HCT116 (cell line): ENCODE measurements at regions not wholly inside any gene's neighbourhood (a gene's known extent, or its start where the extent isn't known, plus 50 kb on each side); places are given as distances from the start of the nearest gene placed in this dataset.

Experiments
- CEBPB ChIP-seq: IDR thresholded peaks from 2 replicates; pipeline ENCODE4 v1.6.1; 2012; ENCODE audit warnings: low read depth
- CTCF ChIP-seq, 3 experiments: fragments of 200-600 bp in 1 of 3; sonication (generic) in 1 of 3; IDR thresholded peaks in 2 of 3; conservative IDR thresholded peaks in 1 of 3; 2 replicates each; pipeline ENCODE4 v1.5.1; 2012 to 2017; ENCODE audit warnings: low read depth in 2 of 3, low read length in 2 of 3, antibody characterized with exemption in 1 of 3, borderline replicate concordance in 1 of 3, control low read depth in 1 of 3, mild to moderate bottlenecking in 1 of 3, mixed read lengths in 1 of 3, mixed run types in 1 of 3, moderate library complexity in 1 of 3; ENCODE audit not compliant: insufficient read depth in 1 of 3
- EGR1 ChIP-seq: IDR thresholded peaks from 2 replicates; pipeline ENCODE4 v1.6.1; 2012; ENCODE audit warnings: low read depth
- EZH2 ChIP-seq: fragments of 200-600 bp; sonication (generic); IDR thresholded peaks from 2 replicates; pipeline ENCODE4 v1.6.1; 2017; ENCODE audit warnings: antibody characterized with exemption, mixed run types
- EZH2phosphoT487 ChIP-seq: fragments of 200-600 bp; IDR thresholded peaks from 2 replicates; pipeline ENCODE4 v1.6.1; 2018; ENCODE audit warnings: antibody characterized with exemption, borderline replicate concordance
- POLR2A ChIP-seq: IDR thresholded peaks from 2 replicates; pipeline ENCODE4 v1.7.0; 2011; ENCODE audit warnings: borderline replicate concordance; ENCODE audit not compliant: insufficient read depth, insufficient read length; ENCODE audit errors: extremely low read depth
- POLR2AphosphoS5 ChIP-seq: IDR thresholded peaks from 2 replicates; pipeline ENCODE4 v1.6.1; 2011; ENCODE audit warnings: mild to moderate bottlenecking, low read depth, low read length, moderate library complexity
- SIN3A ChIP-seq: IDR thresholded peaks from 2 replicates; pipeline ENCODE4 v1.6.1; 2012; ENCODE audit warnings: low read depth
- SRF ChIP-seq: IDR thresholded peaks from 2 replicates; pipeline ENCODE4 v1.6.1; 2012; ENCODE audit warnings: low read depth
- YY1 ChIP-seq: IDR thresholded peaks from 2 replicates; pipeline ENCODE4 v1.6.1; 2011; ENCODE audit warnings: low read length, low read depth, moderate library complexity, mild to moderate bottlenecking; ENCODE audit not compliant: insufficient replicate concordance; ENCODE audit errors: extremely low read depth
- ZFX ChIP-seq: fragments of 450-650 bp; IDR thresholded peaks from 2 replicates; pipeline ENCODE4 v1.6.1; 2017
- ZNF274 ChIP-seq: fragments of 200-500 bp; sonication (Bioruptor generic); IDR thresholded peaks from 2 replicates; pipeline ENCODE4 v1.6.1; 2014; ENCODE audit warnings: mild to moderate bottlenecking, low read depth, low read length, inconsistent platforms
- TF ChIP-seq, protein P1 (sequence below): IDR thresholded peaks from 2 replicates; pipeline ENCODE4 v1.6.1; 2011; ENCODE audit warnings: mild to moderate bottlenecking, low read length, moderate library complexity; ENCODE audit not compliant: insufficient replicate concordance; ENCODE audit errors: extremely low read depth
- TF ChIP-seq, protein P2 (sequence below): IDR thresholded peaks from 2 replicates; pipeline ENCODE4 v1.6.1; 2012

GRCh38 chr6:92577077-92577719 lies 842.2 kb downstream of the EPHA7 start:
- no peak for TF ChIP-seq YY1
- TF ChIP-seq SIN3A, result no peak
- TF ChIP-seq, protein P1, sequence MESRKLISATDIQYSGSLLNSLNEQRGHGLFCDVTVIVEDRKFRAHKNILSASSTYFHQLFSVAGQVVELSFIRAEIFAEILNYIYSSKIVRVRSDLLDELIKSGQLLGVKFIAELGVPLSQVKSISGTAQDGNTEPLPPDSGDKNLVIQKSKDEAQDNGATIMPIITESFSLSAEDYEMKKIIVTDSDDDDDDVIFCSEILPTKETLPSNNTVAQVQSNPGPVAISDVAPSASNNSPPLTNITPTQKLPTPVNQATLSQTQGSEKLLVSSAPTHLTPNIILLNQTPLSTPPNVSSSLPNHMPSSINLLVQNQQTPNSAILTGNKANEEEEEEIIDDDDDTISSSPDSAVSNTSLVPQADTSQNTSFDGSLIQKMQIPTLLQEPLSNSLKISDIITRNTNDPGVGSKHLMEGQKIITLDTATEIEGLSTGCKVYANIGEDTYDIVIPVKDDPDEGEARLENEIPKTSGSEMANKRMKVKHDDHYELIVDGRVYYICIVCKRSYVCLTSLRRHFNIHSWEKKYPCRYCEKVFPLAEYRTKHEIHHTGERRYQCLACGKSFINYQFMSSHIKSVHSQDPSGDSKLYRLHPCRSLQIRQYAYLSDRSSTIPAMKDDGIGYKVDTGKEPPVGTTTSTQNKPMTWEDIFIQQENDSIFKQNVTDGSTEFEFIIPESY, result no peak
- TF ChIP-seq, protein P2, sequence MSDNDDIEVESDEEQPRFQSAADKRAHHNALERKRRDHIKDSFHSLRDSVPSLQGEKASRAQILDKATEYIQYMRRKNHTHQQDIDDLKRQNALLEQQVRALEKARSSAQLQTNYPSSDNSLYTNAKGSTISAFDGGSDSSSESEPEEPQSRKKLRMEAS, result no peak
- no peak for TF ChIP-seq POLR2A
- TF ChIP-seq EZH2phosphoT487, result no peak
- no peak for TF ChIP-seq EZH2
- no peak for TF ChIP-seq CTCF (IDR thresholded peaks at IDR 0.05 in 2 of 3, conservative IDR thresholded peaks at IDR 0.05 in 1 of 3; ENCODE audit: borderline replicate concordance in 1 of 3, insufficient read depth in 1 of 3, low read depth in 2 of 3, low read length in 2 of 3)
- TF ChIP-seq EGR1, result no peak
- no peak for TF ChIP-seq POLR2AphosphoS5
- TF ChIP-seq SRF, result no peak
- no peak for TF ChIP-seq CEBPB
- no peak for TF ChIP-seq ZFX
- TF ChIP-seq ZNF274, result no peak
